GM23338 (cell line): ENCODE measurements at regions not wholly inside any gene's neighbourhood (a gene's known extent, or its start where the extent isn't known, plus 50 kb on each side); places are given as distances from the start of the nearest gene placed in this dataset.
A peak's percentile ranks its signal among the peaks of the same experiment; 100 is the strongest.

Source experiments
- ATAC-seq: fragments of 200-7000 bp; cut with Tn5 transposase; 3 replicates; pipeline ENCODE4 v1.9.1; 2020
- DNase-seq: peaks from one replicate; pipeline ENCODE4 v3.0.0-alpha.2; 2015; ENCODE audit warnings: low spot score
- H2AFZ ChIP-seq: fragments of 200-600 bp; sonication (generic); 2 replicates; pipeline ENCODE4 v1.8.0; 2016; ENCODE audit warnings: antibody characterized with exemption, mild to moderate bottlenecking, moderate library complexity
- H3F3A ChIP-seq: fragments of 200-600 bp; sonication (generic); replicated peaks from 2 replicates; pipeline ENCODE4 v1.8.0; 2017; ENCODE audit warnings: antibody characterized with exemption, mixed run types, low read depth
- H3K27ac ChIP-seq: fragments of 200-600 bp; sonication (generic); 2 replicates; pipeline ENCODE4 v1.6.1; 2016; ENCODE audit warnings: low read depth
- H3K27me3 ChIP-seq: fragments of 200-600 bp; sonication (generic); 2 replicates; pipeline ENCODE4 v1.8.0; 2016; ENCODE audit warnings: mild to moderate bottlenecking, mixed run types, moderate library complexity; ENCODE audit not compliant: insufficient read depth
- H3K36me3 ChIP-seq: fragments of 200-600 bp; sonication (generic); 2 replicates; pipeline ENCODE4 v1.8.0; 2016; ENCODE audit warnings: mild to moderate bottlenecking; ENCODE audit not compliant: insufficient read depth
- H3K4me1 ChIP-seq: fragments of 200-600 bp; sonication (generic); 2 replicates; pipeline ENCODE4 v1.8.0; 2016; ENCODE audit warnings: mild to moderate bottlenecking, moderate library complexity; ENCODE audit not compliant: insufficient read depth
- H3K4me2 ChIP-seq: fragments of 200-600 bp; sonication (generic); 2 replicates; pipeline ENCODE4 v1.7.1; 2017; ENCODE audit warnings: mixed run types
- H3K4me3 ChIP-seq: fragments of 200-600 bp; sonication (generic); 2 replicates; pipeline ENCODE4 v1.6.1; 2016; ENCODE audit warnings: mixed run types
- H3K79me2 ChIP-seq: fragments of 200-600 bp; sonication (generic); replicated peaks from 2 replicates; pipeline ENCODE4 v1.8.0; 2017; ENCODE audit warnings: mild to moderate bottlenecking; ENCODE audit not compliant: insufficient read depth
- H3K9me2 ChIP-seq: fragments of 200-600 bp; sonication (generic); 2 replicates; pipeline ENCODE4 v1.8.0; 2017; ENCODE audit not compliant: insufficient read depth
- H4K20me1 ChIP-seq: fragments of 200-600 bp; sonication (generic); replicated peaks from 2 replicates; pipeline ENCODE4 v1.8.0; 2017; ENCODE audit warnings: mild to moderate bottlenecking; ENCODE audit not compliant: insufficient read depth
- H3K27ac Mint-ChIP-seq: 2 replicates; pipeline ENCODE4 v1.8.0; 2020; ENCODE audit warnings: inconsistent platforms, mild to moderate bottlenecking, moderate library complexity, mixed read lengths
- H3K27me3 Mint-ChIP-seq: 3 replicates; pipeline ENCODE4 v1.8.0; 2022; ENCODE audit warnings: low read depth, mild to moderate bottlenecking, moderate library complexity, mixed read lengths, inconsistent platforms; ENCODE audit not compliant: insufficient read depth, poor library complexity
- H3K36me3 Mint-ChIP-seq: 3 replicates; pipeline ENCODE4 v1.8.0; 2021; ENCODE audit warnings: low read depth, mild to moderate bottlenecking, inconsistent platforms, moderate library complexity, mixed read lengths
- H3K4me1 Mint-ChIP-seq: 3 replicates; pipeline ENCODE4 v1.8.0; 2020; ENCODE audit warnings: mild to moderate bottlenecking, inconsistent platforms, mixed read lengths
- H3K4me3 Mint-ChIP-seq: 3 replicates; pipeline ENCODE4 v1.8.0; 2021; ENCODE audit warnings: moderate library complexity, mild to moderate bottlenecking, inconsistent platforms, mixed read lengths
- H3K9me3 Mint-ChIP-seq: 3 replicates; pipeline ENCODE4 v1.8.0; 2020; ENCODE audit warnings: moderate library complexity, mild to moderate bottlenecking, inconsistent platforms, mixed read lengths
- CREB1 ChIP-seq: fragments of 250-450 bp; sonication (Bioruptor Pico); IDR thresholded peaks from 2 replicates; pipeline ENCODE4 v1.5.0; 2020; ENCODE audit warnings: low read depth, mild to moderate bottlenecking, moderate library complexity
- EZH2 ChIP-seq: fragments of 200-600 bp; sonication (generic); IDR thresholded peaks from one replicate; pipeline ENCODE4 v1.8.0; 2017; ENCODE audit warnings: antibody characterized with exemption, mild to moderate bottlenecking, low read depth; ENCODE audit not compliant: unreplicated experiment
- JUNB ChIP-seq: IDR thresholded peaks from one replicate; pipeline ENCODE4 v1.6.1; 2016; ENCODE audit warnings: antibody characterized with exemption; ENCODE audit not compliant: unreplicated experiment
- REST ChIP-seq: IDR thresholded peaks from one replicate; pipeline ENCODE4 v1.6.1; 2018; ENCODE audit warnings: antibody characterized with exemption; ENCODE audit not compliant: unreplicated experiment
- STAT1 ChIP-seq: IDR thresholded peaks from one replicate; pipeline ENCODE4 v1.6.1; 2016; ENCODE audit warnings: antibody characterized with exemption; ENCODE audit not compliant: unreplicated experiment
- ZNF331 ChIP-seq: fragments of 250-450 bp; sonication (Bioruptor Pico); IDR thresholded peaks from 2 replicates; pipeline ENCODE4 v1.5.0; 2020; ENCODE audit warnings: low read depth, mild to moderate bottlenecking, moderate library complexity
- ZNF462 ChIP-seq: fragments of 250-450 bp; sonication (Bioruptor Pico); IDR thresholded peaks from 2 replicates; pipeline ENCODE4 v1.5.0; 2020; ENCODE audit warnings: mild to moderate bottlenecking, moderate library complexity
- TF ChIP-seq, protein P1 (sequence below), 2 experiments: fragments of 200-600 bp in 1 of 2; sonication (generic) in 1 of 2; conservative IDR thresholded peaks; 2 replicates each; pipeline versions ENCODE4 v1.5.1 to v1.6.1; 2016 to 2017; ENCODE audit warnings: antibody characterized with exemption in 2 of 2, low read depth in 2 of 2, mild to moderate bottlenecking in 2 of 2, moderate library complexity in 1 of 2

DNA sequence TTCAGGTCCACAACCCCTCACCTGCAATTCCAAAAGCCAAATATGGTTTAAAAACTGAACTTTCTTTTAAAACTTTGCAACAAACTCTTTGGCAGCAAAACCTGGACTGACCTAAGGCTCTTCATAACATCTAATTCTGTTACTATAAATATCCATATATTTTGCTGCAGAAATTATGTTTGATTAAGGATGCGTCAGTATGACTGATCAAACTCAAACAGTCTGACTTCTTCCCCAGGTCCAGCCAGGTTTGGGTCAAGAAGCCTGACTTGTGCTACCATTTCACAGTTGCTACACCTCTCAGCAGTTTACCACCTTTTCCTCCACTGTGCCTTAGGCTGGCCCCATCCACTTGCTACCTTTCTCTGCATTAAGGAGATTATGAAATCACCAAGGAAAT lies 127.0 kb upstream of the DUSP22 start (continued):
- no peak for TF ChIP-seq JUNB
- no peak for TF ChIP-seq STAT1

DNA sequence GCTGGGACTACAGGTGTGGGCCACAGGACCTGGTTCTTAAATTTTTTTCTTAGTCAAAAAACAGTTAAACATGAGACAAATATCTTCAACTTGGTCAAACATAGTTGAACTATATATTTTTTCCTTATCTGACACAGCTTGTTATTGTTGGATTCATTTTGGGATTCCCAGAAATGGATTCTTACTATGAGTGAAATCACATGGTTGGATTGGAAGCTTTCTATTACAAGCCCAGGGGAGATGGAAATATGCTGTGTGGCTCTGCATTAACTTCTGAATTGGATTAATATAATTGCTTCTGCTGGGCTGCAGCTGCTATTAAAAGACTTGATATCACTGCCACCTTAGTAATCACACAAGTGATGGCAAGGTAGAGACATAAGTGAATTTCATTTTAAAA lies 126.4 kb upstream of the DUSP22 start:
- TF ChIP-seq, protein P1, sequence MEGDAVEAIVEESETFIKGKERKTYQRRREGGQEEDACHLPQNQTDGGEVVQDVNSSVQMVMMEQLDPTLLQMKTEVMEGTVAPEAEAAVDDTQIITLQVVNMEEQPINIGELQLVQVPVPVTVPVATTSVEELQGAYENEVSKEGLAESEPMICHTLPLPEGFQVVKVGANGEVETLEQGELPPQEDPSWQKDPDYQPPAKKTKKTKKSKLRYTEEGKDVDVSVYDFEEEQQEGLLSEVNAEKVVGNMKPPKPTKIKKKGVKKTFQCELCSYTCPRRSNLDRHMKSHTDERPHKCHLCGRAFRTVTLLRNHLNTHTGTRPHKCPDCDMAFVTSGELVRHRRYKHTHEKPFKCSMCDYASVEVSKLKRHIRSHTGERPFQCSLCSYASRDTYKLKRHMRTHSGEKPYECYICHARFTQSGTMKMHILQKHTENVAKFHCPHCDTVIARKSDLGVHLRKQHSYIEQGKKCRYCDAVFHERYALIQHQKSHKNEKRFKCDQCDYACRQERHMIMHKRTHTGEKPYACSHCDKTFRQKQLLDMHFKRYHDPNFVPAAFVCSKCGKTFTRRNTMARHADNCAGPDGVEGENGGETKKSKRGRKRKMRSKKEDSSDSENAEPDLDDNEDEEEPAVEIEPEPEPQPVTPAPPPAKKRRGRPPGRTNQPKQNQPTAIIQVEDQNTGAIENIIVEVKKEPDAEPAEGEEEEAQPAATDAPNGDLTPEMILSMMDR (conservative IDR thresholded peaks at IDR 0.05; ENCODE audit: low read depth in 2 of 2), result no peak
- TF ChIP-seq JUNB, result no peak
- no peak for TF ChIP-seq REST
- no peak for TF ChIP-seq ZNF331 (CRISPR knock-in tag)
- Histone ChIP-seq H3K4me3 (no peak overlapping the region), H3F3A (no peaks in the 10 kb centered on the region), H3K4me1 (no peaks in the 10 kb centered on the region), H3K9me2 (no peaks in the 10 kb centered on the region), H3K36me3 (no peaks in the 10 kb centered on the region), H2AFZ (no peak overlapping the region), H3K79me2 (no peaks in the 10 kb centered on the region), H3K4me2 (no peak overlapping the region), H4K20me1 (no peaks in the 10 kb centered on the region), H3K27me3 (no peaks in the 10 kb centered on the region), H3K27ac (no peak overlapping the region)
- H3K4me1 Mint-ChIP-seq, result no peaks in the 10 kb centered on the region
- no peaks in the 10 kb centered on the region for H3K36me3 Mint-ChIP-seq
- H3K27me3 Mint-ChIP-seq, result no peaks in the 10 kb centered on the region
- H3K27ac Mint-ChIP-seq, result no peak overlapping the region
- peaks cover 33% of the 10 kb centered on the region for H3K9me3 Mint-ChIP-seq
- no peak for ATAC-seq
- H3K4me3 Mint-ChIP-seq, result no peak overlapping the region
- no peak for DNase-seq

- Mint-ChIP-seq H3K27ac (no peak overlapping the region), H3K27me3 (no peaks in the 10 kb centered on the region), H3K9me3 (peaks cover 23% of the 10 kb centered on the region), H3K36me3 (no peaks in the 10 kb centered on the region), H3K4me1 (no peaks in the 10 kb centered on the region), H3K4me3 (no peak overlapping the region)
- Histone ChIP-seq H3K27ac (no peak overlapping the region), H3K36me3 (no peaks in the 10 kb centered on the region), H2AFZ (no peak overlapping the region), H3F3A (no peaks in the 10 kb centered on the region), H3K27me3 (no peaks in the 10 kb centered on the region), H4K20me1 (no peaks in the 10 kb centered on the region), H3K4me1 (no peaks in the 10 kb centered on the region), H3K4me2 (no peak overlapping the region), H3K9me2 (0 out of 2 replicates have a peak, but pooled peaks cover 3% of the 10 kb centered on the region), H3K79me2 (no peaks in the 10 kb centered on the region), H3K4me3 (no peak overlapping the region)
- peak; percentile 40; the same call in 2 of the 3 replicates for ATAC-seq
- DNase-seq, result peak; percentile 76
- TF ChIP-seq STAT1, result no peak
- no peak for TF ChIP-seq ZNF462 (CRISPR knock-in tag)
- no peak for TF ChIP-seq EZH2
- no peak for TF ChIP-seq CREB1 (CRISPR knock-in tag)
Measured at GRCh38 chr6:168865-169455, 123.3 kb upstream of the DUSP22 start.
